H1 (cell line): ENCODE measurements at regions not wholly inside any gene's neighbourhood (a gene's known extent, or its start where the extent isn't known, plus 50 kb on each side); places are given as distances from the start of the nearest gene placed in this dataset.

ENCODE experiments used
- ATF2 ChIP-seq: IDR thresholded peaks from 2 replicates; pipeline ENCODE4 v1.6.1; 2012; ENCODE audit warnings: low read length, inconsistent platforms
- CHD7 ChIP-seq: fragments of 300-600 bp; sonication (generic); IDR thresholded peaks from 2 replicates; pipeline ENCODE4 v1.7.1; 2012; ENCODE audit warnings: low read length, moderate library complexity, mild to moderate bottlenecking, inconsistent platforms; ENCODE audit not compliant: insufficient replicate concordance
- CREB1 ChIP-seq: IDR thresholded peaks from 2 replicates; pipeline ENCODE4 v1.6.1; 2012; ENCODE audit warnings: inconsistent platforms
- GABPA ChIP-seq: IDR thresholded peaks from 2 replicates; pipeline ENCODE4 v1.6.1; 2011; ENCODE audit warnings: mild to moderate bottlenecking, low read length, moderate library complexity, borderline replicate concordance; ENCODE audit not compliant: insufficient read depth
- TAF7 ChIP-seq: optimal IDR thresholded peaks from 2 replicates; pipeline ENCODE3; 2011; ENCODE audit warnings: low read depth, mild to moderate bottlenecking, inconsistent platforms, low read length, moderate library complexity, borderline replicate concordance

GRCh38 chr12:13654456-13654855, 326.9 kb downstream of the GRIN2B start (continued):
- no peak for TF ChIP-seq CHD7
- TF ChIP-seq ATF2, result no peak
- no peak for TF ChIP-seq GABPA
- no peak for TF ChIP-seq TAF7
- no peak for TF ChIP-seq CREB1
- TF ChIP-seq, all 59 proteins: peak for 0
